Thyroid gland (tissue), 4 donors: ENCODE measurements at regions not wholly inside any gene's neighbourhood (a gene's known extent, or its start where the extent isn't known, plus 50 kb on each side); places are given as distances from the start of the nearest gene placed in this dataset.

ENCODE experiments used
- CTCF ChIP-seq, 6 experiments: fragments of 200-600 bp in 3 of 6; fragments of 450-650 bp in 3 of 6; sonication (generic) in 3 of 6; IDR thresholded peaks; one replicate each; pipeline ENCODE4 v1.5.1; 2016 to 2019; ENCODE audit warnings: antibody characterized with exemption in 6 of 6, mild to moderate bottlenecking in 2 of 6, inconsistent platforms in 1 of 6, moderate library complexity in 1 of 6
- POLR2A ChIP-seq, 2 donors: fragments of 450-650 bp; IDR thresholded peaks; one replicate each; pipeline ENCODE4 v1.6.1; 2017; ENCODE audit warnings: antibody characterized with exemption in 2 of 2, mild to moderate bottlenecking in 2 of 2, moderate library complexity in 1 of 2

GRCh38 chr1:185446131-185446530, 129.1 kb upstream of the IVNS1ABP start:
- TF ChIP-seq POLR2A (IDR thresholded peaks at IDR 0.05) (no peak), CTCF (IDR thresholded peaks at IDR 0.05) (no peak)
